Fibroblast of skin of scalp (primary cell): ENCODE measurements at regions not wholly inside any gene's neighbourhood (a gene's known extent, or its start where the extent isn't known, plus 50 kb on each side); places are given as distances from the start of the nearest gene placed in this dataset.

Experiments used
- DNase-seq: peaks from one replicate; pipeline ENCODE4 v3.0.0-alpha.2; 2013

DNA sequence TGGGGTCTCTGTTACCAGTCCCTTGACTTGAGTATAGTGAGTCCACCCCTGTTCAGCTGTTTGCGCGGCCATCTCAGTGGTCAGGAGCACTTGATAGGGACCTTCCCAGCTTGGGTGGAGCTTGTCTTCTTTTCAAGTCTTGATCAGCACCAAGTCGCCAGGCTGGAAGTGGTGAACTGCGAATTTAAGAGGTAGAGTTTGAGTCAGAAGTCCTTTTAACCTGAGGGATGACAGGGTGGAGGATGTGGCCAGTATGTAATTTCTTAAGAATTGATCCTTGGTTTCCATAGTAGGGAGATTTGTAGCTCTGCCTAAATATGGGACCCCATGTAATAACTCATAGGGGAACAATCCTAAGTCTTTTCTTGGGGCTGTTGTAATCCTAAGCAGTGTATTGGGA is 86.3 kb upstream of the XCR1 start:
- DNase-seq: no peak

DNA sequence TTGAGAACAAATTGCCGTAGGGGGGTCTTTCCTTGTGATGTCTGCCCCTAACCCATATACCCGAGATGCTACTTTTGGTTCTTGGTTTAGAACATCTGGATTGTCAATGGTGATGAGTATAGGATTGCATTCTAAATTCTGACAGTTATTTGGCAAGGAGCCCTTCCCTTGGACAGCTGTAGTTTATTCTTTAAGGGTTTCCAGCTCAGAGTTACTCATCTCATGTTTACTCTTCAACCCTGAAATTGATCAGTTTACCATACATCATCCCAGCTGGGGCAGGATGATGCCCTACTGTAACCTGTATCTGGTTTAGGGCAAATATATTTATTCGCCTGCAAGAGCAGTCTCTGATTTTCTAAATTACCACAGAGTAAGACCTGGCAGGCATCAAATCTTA is 85.7 kb upstream of the XCR1 start:
- DNase-seq: no peak

DNA sequence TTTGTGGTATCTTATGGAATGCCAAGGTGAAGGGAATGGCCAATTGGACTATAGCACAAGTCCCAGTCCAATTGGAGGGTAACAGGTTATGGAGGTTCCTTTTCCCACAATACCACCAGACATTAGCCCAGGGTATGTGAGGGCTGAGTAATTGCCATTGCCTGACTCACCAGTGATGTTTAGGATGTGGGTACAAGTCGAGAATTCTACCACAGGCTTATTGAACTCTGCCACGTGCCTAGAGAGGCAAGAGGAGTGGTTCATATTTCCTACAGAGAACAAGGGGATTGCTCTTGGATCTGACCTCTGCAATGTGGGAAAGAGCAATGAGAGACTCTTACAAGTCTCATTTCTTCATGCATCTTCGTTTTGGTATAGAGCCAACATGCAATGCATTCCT is 85.0 kb upstream of the XCR1 start:
- DNase-seq: no peak

DNA sequence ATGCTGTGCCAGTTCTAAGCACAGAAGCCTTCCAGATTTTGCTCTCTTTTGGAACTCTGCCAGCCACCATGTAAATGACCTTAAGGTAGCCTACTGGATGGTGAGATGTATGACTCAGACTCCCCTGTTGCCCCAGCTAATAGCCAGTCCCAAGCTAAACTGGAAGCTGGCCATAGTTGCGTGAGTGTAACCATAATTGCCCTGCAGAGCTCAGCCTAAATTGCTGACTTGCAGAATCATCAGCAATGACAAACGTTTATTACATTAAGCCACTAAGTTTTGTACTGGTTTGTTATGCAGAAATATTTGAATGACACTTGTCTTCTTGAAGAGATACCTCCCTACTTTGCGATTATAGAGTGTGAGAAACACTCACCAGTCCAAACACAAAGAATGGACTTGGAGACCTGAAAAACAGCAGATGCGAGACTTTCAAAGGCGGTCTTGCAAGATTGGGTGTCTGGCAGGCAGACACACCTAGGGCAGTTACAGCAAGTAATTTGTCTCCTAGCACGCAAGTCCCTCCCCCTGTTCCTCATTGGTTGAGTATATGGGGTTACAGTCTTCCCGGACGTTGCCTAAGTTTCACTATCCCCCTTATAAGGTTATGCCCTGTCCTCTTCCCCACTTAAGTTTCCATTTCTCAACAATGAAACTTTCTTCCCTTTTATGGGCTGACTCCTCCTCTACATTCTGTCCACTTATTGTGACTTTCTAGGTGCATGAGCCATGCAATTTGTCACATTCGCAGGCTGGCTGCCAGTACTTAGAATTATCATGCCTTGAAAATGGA is 83.6 kb upstream of the XCR1 start:
- peak; percentile 39 for DNase-seq

DNA sequence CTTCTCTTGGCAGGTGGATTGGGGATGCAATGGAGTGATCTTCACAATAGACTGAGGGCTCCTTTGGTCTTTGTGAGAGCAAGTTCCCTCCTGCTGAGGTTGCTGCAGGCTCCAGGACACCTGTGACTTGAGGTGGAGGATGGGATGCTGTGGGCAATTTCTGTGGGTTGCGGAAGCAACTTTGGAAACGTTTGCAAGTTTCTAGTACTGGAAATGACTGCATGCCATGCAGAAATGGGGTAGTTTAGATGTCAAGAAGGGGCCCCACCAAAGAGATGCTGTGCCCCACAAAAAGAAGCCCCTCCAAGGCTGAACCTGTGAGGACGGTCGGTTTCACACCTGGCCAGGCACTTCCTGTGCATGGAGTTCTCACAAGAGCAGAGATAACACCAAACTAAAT is 80.4 kb upstream of the XCR1 start:
- no peak for DNase-seq

DNA sequence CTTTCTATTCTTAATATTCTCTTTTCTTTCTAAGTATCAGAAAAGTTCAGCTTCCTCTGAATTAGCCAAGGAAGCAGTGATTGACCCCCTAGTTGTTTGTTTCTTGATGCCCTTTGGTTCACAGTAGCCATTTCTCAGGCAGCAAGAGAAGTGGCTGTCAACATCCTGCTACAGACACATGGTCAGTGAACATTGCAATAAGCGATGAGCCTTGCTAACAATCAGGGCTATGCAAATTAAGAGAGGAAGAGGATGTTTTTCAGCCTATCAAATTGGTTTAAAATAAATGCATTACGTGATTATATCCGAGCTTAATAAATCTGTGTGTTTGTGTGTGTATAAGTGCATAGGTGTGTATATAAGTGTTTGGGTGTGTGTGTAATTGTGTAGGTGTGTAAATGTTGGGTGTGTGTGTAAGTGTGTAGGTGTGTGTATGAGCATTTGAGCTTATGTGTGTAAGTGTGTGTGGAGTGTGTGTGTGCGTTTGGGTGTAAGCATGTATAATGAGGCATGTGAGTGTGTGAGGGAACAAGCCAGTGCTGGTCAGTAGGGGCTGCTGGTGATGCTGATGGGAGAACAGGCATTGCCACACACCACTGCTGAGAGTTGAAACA is 78.1 kb upstream of the XCR1 start:
- no peak for DNase-seq

DNA sequence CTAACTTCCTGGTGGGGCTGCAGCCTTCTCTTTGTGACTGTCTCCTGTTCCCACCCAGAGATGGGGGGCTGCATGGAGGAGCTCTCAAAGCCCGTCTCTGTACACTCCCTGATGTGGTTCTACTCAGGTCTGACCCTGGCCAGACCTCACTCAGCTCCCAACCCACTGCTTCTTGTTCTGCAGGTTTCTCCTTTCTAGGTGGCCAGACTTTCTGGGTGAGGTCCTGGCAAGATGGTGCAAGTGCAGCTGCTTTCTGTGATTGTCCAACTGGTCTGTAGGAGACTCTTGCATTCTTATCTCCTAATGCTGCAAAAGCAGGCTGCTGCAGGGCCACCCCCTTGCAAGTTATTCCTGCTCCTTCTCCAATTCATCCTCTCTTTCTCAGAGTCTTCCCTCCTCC is 77.4 kb upstream of the XCR1 start:
- no peak for DNase-seq

DNA sequence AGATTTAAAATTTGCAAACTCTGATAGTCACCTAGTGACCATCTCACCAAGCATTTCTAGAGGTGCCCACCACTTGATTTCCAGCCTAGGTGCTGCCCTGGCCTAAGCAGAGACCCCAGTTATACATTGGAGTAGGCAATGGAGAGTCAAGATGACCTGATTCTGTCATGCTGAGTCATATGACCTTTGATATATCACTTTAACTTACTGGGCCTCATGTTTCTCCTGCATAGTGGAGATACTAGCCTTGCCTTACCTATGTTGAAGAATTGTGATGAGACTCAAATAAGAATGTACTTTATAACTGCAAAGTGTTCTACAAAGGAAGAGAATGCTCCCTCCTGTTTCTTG is 75.5 kb upstream of the XCR1 start:
- no peak for DNase-seq

DNA sequence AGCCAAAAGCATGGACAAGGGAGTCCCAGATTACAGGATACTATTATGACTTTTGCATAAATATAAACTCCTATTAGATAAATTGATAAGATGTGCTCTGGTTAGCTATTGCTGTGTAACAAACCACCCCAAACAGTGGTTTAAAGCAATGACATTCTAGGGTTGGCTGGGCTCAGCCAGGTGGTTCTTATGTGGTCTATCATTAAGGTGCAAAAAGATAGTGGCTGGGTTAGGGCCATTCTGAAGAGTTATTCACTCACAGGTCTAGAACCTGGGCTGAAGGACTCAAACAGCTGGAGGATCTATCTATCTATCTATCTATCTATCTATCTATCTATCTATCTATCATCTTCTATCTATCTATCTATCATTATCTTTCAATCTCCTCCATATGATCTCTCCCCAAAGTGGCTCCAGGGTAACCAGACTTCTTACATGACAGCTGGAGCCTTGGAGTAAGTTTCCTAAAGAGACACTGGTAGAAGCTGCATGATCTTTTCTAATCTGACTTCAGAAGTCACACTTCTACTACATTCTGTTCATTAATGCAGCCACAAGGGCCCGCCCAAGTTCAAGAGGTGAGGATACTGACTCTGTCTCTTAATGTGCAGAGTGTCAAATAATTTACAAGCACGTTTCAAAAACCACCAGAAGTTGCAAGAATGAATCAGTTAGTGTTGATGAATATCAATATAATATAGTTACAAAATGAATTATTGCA is 74.9 kb upstream of the XCR1 start:
- no peak for DNase-seq

DNA sequence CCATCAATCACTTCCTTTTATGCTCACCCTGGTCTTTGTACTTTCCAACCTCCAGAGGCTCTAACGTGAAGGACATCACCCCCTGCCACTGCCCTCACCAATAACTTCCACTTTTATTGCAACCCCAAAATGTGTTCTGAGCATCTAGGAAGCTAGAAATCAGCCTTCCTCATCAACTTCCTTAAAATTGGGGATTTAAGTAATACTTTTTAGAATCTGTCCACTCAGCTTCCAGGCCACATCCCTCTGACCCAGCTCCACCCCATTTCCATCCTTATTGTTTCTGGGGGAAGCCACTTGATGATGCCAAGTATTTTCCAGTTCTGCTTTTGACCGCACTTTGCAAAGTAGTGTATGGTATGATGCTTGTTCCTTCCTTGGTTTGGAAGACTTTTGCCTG is 73.5 kb upstream of the XCR1 start:
- DNase-seq: no peak

DNA sequence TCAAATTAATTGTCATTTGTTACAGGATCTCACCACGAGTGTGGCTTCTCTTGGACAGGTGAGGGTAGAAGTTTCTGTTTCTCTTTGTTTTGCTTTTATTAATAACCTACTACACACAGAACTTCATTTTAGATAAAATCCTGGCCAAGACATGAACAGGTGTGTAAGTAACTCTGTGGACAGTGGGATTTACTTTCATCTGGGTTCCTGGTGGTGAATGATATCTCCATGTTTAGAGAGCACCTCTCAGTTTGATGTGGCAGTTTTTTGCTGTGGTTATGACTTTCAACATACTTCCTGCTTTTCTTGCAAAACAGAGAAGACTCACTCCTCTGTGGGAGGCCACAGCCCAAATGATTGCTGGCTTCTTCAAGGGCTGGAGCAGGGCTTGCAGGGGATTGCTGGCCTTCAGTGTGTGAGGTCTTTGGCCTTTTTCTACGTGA is 71.1 kb upstream of the XCR1 start:
- peak; percentile 36 for DNase-seq

DNA sequence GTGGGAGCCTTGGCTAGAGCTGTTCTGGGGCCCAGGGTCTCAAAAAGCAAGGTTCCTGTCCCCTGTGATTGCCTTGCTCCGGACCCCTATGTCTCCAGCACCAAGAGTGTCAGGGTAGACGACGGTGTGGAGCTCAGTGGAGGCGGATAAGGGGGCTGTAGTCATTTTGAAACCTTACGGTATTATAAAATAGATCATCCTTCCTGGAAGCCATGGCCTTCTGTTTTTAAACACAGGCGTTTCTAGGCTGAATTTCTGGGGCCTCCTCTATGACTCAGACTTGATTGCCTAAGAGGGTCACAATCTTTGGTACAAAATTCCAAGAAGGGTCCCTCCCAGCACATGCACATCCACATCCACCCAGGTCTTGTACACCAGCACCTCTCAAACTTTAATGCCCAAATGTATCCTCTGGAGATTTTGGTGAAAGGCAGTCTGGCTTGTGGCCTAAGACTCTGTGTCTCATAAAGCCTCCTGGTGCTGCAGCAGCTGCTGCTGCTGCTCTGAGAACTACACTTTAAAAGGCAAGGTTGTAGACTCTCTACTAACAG is 70.5 kb upstream of the XCR1 start:
- DNase-seq: peak; percentile 9

DNA sequence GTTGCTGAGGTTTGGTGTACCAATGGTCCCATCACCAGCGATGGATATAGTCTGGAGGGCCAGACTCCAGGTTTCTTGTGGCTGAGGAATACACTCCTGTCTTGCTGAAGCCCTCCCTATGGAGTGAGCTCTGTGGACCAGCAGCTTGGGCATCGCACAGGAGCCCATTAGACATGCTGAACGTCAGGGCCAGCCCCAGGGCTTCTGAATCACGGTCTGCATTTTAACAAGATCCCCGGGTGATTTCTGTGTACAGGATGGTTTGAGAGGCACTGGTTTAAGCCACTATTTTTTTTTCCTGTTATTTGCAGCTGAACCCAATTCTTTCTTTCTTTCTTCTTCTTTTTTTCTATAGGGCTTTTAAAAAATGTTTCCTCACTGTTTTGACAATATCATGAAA is 69.5 kb upstream of the XCR1 start:
- no peak for DNase-seq

DNA sequence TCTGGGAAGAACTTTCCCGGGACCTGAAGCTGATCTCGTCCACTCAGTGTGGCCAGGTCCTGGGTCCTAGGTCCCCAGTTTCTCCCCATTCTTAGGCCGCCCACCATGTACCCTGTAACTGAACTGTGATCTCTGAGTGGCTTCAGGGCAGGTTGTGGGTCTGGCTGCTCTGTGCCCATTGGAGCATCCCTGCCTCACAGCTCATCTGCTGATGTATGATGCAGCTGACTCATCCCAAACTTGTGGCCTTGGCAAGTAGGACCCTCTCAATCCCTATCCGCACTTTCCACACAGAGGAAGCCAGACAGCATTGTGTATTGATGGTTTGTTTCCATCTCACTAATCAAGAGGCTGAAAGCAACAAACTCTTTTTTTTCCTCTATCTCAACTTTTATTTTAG is 69.1 kb upstream of the XCR1 start:
- no peak for DNase-seq

DNA sequence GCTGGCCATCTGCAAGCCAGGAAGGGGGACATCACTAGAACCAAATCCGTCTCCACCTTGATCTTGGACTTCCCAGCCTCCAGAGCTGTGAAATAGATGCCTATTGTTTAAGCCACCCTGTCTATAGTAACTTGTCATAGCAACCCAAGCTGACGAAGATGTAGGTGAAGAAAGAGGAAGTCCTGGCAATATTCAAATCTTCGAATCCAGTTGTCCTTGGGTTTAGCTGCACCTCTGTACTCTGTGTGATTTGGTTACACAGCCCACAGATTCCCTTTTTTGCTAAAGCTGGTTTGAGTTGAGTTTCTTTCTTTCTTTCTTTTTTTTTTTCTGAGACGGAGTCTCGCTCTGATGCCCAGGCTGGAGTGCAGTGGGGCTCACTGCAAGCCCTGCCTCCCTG is 68.0 kb upstream of the XCR1 start:
- DNase-seq: no peak

DNA sequence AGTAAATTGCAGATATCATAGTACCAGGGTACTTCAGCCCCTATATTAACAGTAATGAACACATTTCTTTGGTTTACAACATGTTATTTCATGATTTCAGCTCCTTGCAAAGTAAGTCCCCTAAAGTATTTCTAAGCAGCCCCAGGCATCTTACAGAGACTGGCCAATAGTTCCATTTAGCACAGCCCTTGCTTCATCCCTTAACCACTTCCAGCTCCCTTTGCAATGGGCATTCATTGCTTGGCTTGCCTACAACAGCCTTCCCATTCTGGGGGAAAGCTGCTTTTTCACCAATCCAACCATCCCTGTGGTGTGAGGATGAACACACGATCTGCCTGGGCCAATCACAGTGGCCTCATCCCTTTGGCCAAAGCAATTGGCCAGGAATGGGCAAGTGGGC is 67.2 kb upstream of the XCR1 start:
- DNase-seq: no peak

DNA sequence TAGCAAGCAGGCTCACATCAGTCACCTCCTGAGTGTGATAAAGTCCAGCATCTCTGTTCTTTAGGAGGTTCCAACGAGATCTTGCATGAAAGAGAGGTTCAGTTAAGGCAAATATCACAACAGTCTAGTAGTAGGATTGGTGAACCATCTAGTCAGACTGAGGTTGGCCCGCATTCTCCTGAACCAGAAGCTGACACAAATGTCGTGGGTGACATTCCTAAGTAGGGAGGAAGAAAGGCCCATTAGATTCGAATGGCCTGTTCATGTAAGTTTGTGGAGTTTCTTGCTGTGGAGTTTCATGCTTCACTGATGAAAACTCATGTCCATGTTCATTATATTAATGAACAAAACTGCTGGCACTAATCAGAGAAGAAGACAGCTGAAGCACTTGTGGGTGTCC is 66.7 kb upstream of the XCR1 start:
- no peak for DNase-seq

DNA sequence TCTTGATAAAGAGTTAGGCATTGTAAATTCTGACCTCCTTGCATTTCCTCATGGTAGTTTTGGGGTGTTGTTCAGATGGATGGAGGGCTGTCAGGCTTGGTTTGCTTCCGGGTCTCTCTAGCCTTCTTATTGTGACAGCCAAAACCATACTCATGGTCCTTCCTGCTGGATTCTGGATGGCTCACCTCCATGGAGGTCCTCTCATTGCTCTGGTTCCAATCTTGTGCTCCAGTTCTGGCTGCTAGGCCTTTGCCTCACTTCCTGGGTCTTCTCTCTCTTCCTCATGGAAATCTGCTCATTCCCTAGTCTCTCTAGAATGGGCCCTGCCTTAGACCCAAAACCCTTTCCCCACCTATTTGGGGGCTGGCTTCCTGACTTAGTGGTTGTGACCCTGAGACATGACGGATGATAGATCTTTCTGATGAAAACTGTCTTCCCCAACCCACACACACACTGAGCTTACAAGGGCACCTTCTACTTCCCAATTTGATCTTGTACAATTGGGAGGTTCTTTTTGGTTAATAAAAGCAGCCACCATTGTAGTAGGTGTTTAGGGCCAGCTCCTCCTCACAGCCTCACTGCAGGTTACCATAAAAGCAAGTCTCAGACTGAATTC is 66.2 kb upstream of the XCR1 start:
- no peak for DNase-seq

DNA sequence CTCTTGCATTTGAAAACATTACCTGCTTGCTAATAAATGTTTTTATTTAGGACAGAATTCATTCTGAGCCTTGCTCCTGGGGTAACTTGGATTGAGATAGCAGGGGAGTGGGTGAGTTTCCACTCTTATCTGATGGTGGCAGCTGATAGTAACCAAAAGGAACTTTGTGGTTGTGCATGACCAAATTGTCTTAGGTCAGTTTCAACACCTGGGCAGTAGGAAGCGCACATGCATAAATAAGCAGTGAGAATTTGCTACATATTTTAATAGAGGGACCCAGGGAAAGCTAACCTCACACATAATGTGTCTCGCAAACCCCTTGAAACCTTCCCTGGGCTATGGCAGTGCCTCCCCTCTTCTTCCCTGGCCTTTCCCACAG is 65.4 kb upstream of the XCR1 start:
- DNase-seq: no peak

DNA sequence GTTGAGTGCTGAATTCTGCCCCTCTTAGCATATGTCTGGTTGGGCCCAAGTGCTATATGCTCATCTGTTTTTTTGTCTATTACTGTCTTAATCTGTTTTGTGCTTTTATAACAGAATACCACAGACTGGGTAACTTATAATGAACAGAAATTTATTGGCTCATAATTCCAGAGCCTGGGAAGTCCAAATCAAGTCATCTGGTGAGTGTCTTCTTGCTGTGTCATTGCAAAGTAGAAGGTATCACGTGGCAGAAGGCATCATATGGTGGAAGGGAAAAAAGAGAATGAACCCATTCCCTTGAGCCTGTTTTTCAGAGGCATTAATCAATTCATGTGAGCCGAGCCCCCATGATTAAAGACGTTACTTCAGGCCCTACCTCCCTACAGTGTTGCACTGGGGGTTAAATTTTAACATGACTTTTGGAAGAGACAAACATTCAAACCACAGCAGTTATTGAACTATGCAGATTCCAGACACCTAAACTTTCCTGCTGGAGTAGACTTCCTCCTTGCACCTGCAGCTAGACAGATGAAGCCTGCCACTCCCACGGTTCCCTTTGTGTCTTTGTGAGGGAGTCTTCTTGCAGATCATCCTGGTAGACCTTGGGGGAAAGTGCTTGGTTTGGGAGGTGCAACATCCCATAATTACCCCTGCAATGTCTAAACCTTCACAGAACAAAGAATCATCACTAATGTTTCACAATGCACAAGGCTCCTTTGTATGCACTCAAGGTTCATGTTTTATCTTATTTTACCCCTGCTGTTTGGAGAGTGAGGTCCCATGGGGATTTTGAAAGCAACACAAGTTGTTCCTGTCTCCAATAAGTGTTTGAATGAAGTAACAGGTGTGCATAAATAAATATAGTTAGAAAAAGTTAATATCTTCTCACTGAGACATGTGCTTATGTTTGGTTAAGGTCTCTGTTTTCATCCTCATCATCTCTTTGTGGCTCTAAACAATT is 64.7 kb upstream of the XCR1 start:
- no peak for DNase-seq

DNA sequence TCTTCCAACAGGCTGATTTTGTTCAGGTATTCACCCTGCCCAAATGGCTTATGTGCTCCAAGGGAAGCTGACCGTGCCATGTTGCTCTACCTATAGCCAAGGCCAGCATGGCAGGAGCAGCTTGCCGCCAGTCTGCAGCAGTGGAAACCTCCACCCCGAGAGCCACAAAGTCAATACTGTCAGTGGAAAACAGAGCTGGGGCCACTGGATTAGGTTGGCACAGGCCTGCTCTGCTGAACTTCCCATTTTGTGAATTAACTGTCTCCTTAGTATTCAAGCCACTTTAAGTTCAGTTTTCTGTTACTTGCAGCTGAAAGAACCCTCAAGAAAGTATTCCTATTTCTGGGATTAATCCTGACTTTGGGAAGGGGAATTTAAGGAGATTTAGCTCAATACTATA is 63.8 kb upstream of the XCR1 start:
- no peak for DNase-seq

DNA sequence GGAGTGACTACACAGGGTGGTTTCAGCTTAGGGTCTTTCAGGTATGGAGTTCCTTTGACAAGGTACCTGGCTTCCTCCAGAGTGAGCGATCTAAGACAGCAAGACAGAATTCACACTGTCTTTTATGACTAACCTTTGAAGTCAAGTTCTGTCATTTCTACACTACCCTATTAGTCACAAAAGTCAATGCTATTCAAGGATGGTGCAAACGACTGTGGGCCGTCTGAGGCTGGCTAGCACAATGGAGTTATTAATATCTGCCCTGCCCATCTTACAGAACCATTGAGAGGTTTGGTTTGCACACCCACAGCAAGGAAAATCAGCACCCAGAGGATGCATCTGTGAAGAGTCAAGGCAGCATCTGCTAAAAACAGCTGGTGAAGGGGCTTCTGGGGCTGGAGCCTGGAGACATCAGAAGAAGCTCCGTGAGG is 62.9 kb upstream of the XCR1 start:
- DNase-seq: no peak
